GM21576 (cell line): ENCODE measurements at regions not wholly inside any gene's neighbourhood (a gene's known extent, or its start where the extent isn't known, plus 50 kb on each side); places are given as distances from the start of the nearest gene placed in this dataset.
"Not testable (repeated sequence)": the region's sequence is repeated elsewhere in the genome, so short reads cannot be mapped to it uniquely, and the experiment has no call there.

Experiments used
- ATAC-seq: cut with Tn5 transposase; IDR thresholded peaks from one replicate; pipeline ENCODE4 v1.9.1; 2021; ENCODE audit warnings: mild to moderate bottlenecking, moderate library complexity; ENCODE audit not compliant: unreplicated experiment

- no peak for ATAC-seq
These were observed 319.3 kb upstream of the BRINP1 start for GRCh38 chr9:119688547-119688946.

- ATAC-seq: no peak
These were observed 308.7 kb upstream of the BRINP1 start for GRCh38 chr9:119677811-119678505.

GRCh38 chr9:119675951-119676350 lies 306.7 kb upstream of the BRINP1 start:
- ATAC-seq: no peak

- not testable (repeated sequence) for ATAC-seq
These were observed 303.5 kb upstream of the BRINP1 start for GRCh38 chr9:119672763-119673162.

GRCh38 chr9:119667916-119668315 lies 298.7 kb upstream of the BRINP1 start:
- ATAC-seq: no peak

- ATAC-seq: no peak
These were observed 297.9 kb upstream of the BRINP1 start for GRCh38 chr9:119667163-119667562.

GRCh38 chr9:119662329-119662728 lies 293.1 kb upstream of the BRINP1 start:
- ATAC-seq: no peak

- ATAC-seq: no peak
These were observed 283.7 kb upstream of the BRINP1 start for GRCh38 chr9:119652931-119653330.

GRCh38 chr9:119649205-119649604 lies 280.0 kb upstream of the BRINP1 start:
- no peak for ATAC-seq

- ATAC-seq: no peak
These were observed 270.2 kb upstream of the BRINP1 start for GRCh38 chr9:119639287-119639955.

- no peak for ATAC-seq
These were observed 264.8 kb upstream of the BRINP1 start for GRCh38 chr9:119634006-119634405.

GRCh38 chr9:119611565-119611964 lies 242.3 kb upstream of the BRINP1 start:
- no peak for ATAC-seq

GRCh38 chr9:119609277-119609971 lies 240.2 kb upstream of the BRINP1 start:
- no peak for ATAC-seq

GRCh38 chr9:119601632-119602031 lies 232.4 kb upstream of the BRINP1 start:
- no peak for ATAC-seq

GRCh38 chr9:119597499-119597898 lies 228.3 kb upstream of the BRINP1 start:
- no peak for ATAC-seq

- no peak for ATAC-seq
These were observed 227.5 kb upstream of the BRINP1 start for GRCh38 chr9:119596703-119597102.

- no peak for ATAC-seq
These were observed 219.9 kb upstream of the BRINP1 start for GRCh38 chr9:119588874-119589744.

GRCh38 chr9:119577881-119578280 lies 208.6 kb upstream of the BRINP1 start:
- ATAC-seq: no peak

GRCh38 chr9:119559986-119560385 lies 190.8 kb upstream of the BRINP1 start:
- no peak for ATAC-seq

GRCh38 chr9:119559056-119559455 lies 189.8 kb upstream of the BRINP1 start:
- no peak for ATAC-seq
